MCF 10A (cell line): ENCODE measurements at regions not wholly inside any gene's neighbourhood (a gene's known extent, or its start where the extent isn't known, plus 50 kb on each side); places are given as distances from the start of the nearest gene placed in this dataset.

Experiments
- BruUV-seq: library from RNA; stranded (reverse); fragments of 400-500 nt; replicated peaks from 2 replicates; lab custom pipeline; 2021; lab: Mats Ljungman, UMichigan
- CTCF ChIA-PET: fragments of 300-600 bp; sonication (Branson Sonifier 250); formaldehyde crosslinking; extraction: SDS; loops from one replicate; lab custom pipeline; 2021; ENCODE audit warnings: antibody characterized with exemption, inconsistent platforms; lab: Yijun Ruan, JAX
- POLR2A ChIA-PET: fragments of 300-600, 350-650 bp; sonication (Branson Sonifier 250); formaldehyde crosslinking; extraction: SDS; loops from one replicate; lab custom pipeline; 2020; ENCODE audit warnings: antibody characterized with exemption, inconsistent platforms; lab: Yijun Ruan, JAX
- DNase-seq: peaks from one replicate; pipeline ENCODE4 v3.0.0-alpha.2; 2018; ENCODE audit not compliant: unreplicated experiment
- H3K27ac Mint-ChIP-seq: one replicate; pipeline ENCODE4 v1.8.0; 2022; ENCODE audit warnings: mild to moderate bottlenecking, low read depth, mixed read lengths; ENCODE audit not compliant: unreplicated experiment
- H3K27me3 Mint-ChIP-seq: one replicate; pipeline ENCODE4 v1.8.0; 2022; ENCODE audit warnings: mixed read lengths; ENCODE audit not compliant: insufficient read depth, unreplicated experiment
- H3K36me3 Mint-ChIP-seq: one replicate; pipeline ENCODE4 v1.8.0; 2022; ENCODE audit warnings: mild to moderate bottlenecking, moderate library complexity, mixed read lengths; ENCODE audit not compliant: insufficient read depth, unreplicated experiment
- H3K4me1 Mint-ChIP-seq: one replicate; pipeline ENCODE4 v1.8.0; 2022; ENCODE audit warnings: mixed read lengths; ENCODE audit not compliant: insufficient read depth, unreplicated experiment
- H3K4me3 Mint-ChIP-seq: one replicate; pipeline ENCODE4 v1.8.0; 2022; ENCODE audit warnings: mild to moderate bottlenecking, moderate library complexity, mixed read lengths; ENCODE audit not compliant: unreplicated experiment
- H3K9me3 Mint-ChIP-seq: one replicate; pipeline ENCODE4 v1.8.0; 2022; ENCODE audit warnings: mixed read lengths; ENCODE audit not compliant: unreplicated experiment
- CTCF ChIP-seq: fragments of 200-600 bp; IDR thresholded peaks from one replicate; pipeline ENCODE4 v1.8.0; 2022; ENCODE audit warnings: antibody characterized with exemption, mild to moderate bottlenecking; ENCODE audit not compliant: unreplicated experiment
- intact Hi-C: fragments of 100-400 bp; cut with micrococcal nuclease; formaldehyde crosslinking; loops from 2 replicates; pipeline ENCODE4 v1.14.1; 2022

- H3K9me3 Mint-ChIP-seq, result no peaks in the 10 kb centered on the region
- no peak overlapping the region for H3K4me3 Mint-ChIP-seq
- no peaks in the 10 kb centered on the region for H3K4me1 Mint-ChIP-seq
- ChIA-PET POLR2A (no interaction called here), CTCF (interaction anchor here (0.7 kb wide), 3 partner anchors 11 to 1134 kb away, joined by 3 read pairs; no protein-coding TSS in a partner anchor)
- intact Hi-C loops, result no loop called here
- peaks cover 52% of the 10 kb centered on the region for H3K27me3 Mint-ChIP-seq
- DNase-seq, result no peak
- no peak overlapping the region for H3K27ac Mint-ChIP-seq
- no peak for TF ChIP-seq CTCF
- BruUV-seq, result no TSS peak
- H3K36me3 Mint-ChIP-seq, result no peaks in the 10 kb centered on the region
Observed at GRCh38 chr1:37393173-37394120, 80.9 kb upstream of the ZC3H12A start.

- no peak overlapping the region for H3K27ac Mint-ChIP-seq
- no peak for TF ChIP-seq CTCF
- H3K36me3 Mint-ChIP-seq, result no peaks in the 10 kb centered on the region
- POLR2A ChIA-PET, result no interaction called here
- H3K9me3 Mint-ChIP-seq, result no peaks in the 10 kb centered on the region
- no peak overlapping the region for H3K4me3 Mint-ChIP-seq
- intact Hi-C loops, result no loop called here
- no peak for DNase-seq
- H3K4me1 Mint-ChIP-seq, result no peaks in the 10 kb centered on the region
- CTCF ChIA-PET, result no interaction called here
- H3K27me3 Mint-ChIP-seq, result peaks cover 51% of the 10 kb centered on the region
- no TSS peak for BruUV-seq
Observed at GRCh38 chr1:37394574-37395464, 79.6 kb upstream of the ZC3H12A start.

GRCh38 chr1:37398096-37398495, 76.3 kb upstream of the ZC3H12A start:
- TF ChIP-seq CTCF, result no peak
- no peaks in the 10 kb centered on the region for H3K4me1 Mint-ChIP-seq
- intact Hi-C loops, result no loop called here
- no peaks in the 10 kb centered on the region for H3K9me3 Mint-ChIP-seq
- CTCF ChIA-PET, result interaction anchor here (0.5 to 0.6 kb wide), 2 partner anchors 777 to 881 kb away, joined by 3 read pairs; no protein-coding TSS in a partner anchor
- no peak overlapping the region for H3K4me3 Mint-ChIP-seq
- DNase-seq, result no peak
- POLR2A ChIA-PET, result no interaction called here
- peaks cover 71% of the 10 kb centered on the region for H3K27me3 Mint-ChIP-seq
- no peaks in the 10 kb centered on the region for H3K36me3 Mint-ChIP-seq
- H3K27ac Mint-ChIP-seq, result no peak overlapping the region
- no TSS peak for BruUV-seq

- no peak for TF ChIP-seq CTCF
- intact Hi-C loops, result no loop called here
- H3K4me3 Mint-ChIP-seq, result no peak overlapping the region
- H3K36me3 Mint-ChIP-seq, result no peaks in the 10 kb centered on the region
- ChIA-PET CTCF (no interaction called here), POLR2A (no interaction called here)
- H3K9me3 Mint-ChIP-seq, result no peaks in the 10 kb centered on the region
- no peak for DNase-seq
- no peaks in the 10 kb centered on the region for H3K4me1 Mint-ChIP-seq
- H3K27me3 Mint-ChIP-seq, result peaks cover 75% of the 10 kb centered on the region
- no peak overlapping the region for H3K27ac Mint-ChIP-seq
- no TSS peak for BruUV-seq
Observed at GRCh38 chr1:37399205-37399604, 75.2 kb upstream of the ZC3H12A start.
